NCI-H1436 (cell line): ENCODE measurements at regions not wholly inside any gene's neighbourhood (a gene's known extent, or its start where the extent isn't known, plus 50 kb on each side); places are given as distances from the start of the nearest gene placed in this dataset.

Source experiments
- DNase-seq: peaks from one replicate; lab custom pipeline; 2025; lab: John Stamatoyannopoulos, UW

DNA sequence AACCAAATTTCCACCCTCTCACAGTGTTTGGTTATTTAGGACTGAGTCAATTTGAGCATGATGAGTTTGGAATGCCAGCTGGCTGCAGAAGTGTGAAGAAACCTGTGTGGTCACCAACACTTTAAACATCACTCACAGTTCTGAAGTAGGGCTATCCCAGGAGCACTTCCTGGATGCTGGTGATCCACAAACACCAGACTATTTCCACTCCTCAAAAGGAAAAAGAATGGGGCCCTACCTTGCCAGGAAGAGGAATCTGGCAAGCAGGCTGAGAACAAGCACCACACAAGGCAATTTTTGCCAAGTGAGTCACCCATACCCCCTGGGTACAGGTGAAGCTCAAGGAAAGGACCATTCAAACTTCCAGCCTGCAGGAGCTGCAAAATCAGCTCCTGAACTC, 294.2 kb upstream of the PTGER4 start:
- DNase-seq = no peak

DNA sequence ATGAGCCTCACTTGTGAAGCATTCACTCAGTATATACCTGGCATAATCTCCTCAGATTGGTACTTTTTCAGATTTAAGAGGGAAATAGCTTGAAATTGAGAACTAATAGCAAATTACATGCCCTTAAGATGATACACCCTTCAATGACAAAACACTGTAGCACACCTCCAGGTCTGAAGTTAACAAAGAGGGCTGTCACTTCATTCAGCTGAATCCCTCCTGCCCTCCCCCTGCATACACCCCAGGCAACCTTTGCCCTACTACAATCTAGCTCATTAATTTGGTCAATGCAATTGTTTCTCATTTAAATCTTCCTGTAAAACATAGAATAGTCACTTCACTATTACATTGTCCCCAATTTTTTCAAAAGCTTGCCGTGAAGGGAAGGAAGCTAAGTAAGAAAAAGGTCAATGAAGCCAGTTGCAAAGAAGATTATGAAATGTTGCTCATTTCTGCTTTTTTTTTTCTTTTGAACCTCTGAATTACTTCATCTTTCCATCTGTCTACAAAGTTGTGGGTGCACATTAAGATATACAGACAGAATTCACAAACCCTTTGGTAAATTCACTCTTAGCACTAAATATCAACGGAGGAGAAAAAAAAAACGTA, 294.8 kb upstream of the PTGER4 start:
- no peak for DNase-seq

DNA sequence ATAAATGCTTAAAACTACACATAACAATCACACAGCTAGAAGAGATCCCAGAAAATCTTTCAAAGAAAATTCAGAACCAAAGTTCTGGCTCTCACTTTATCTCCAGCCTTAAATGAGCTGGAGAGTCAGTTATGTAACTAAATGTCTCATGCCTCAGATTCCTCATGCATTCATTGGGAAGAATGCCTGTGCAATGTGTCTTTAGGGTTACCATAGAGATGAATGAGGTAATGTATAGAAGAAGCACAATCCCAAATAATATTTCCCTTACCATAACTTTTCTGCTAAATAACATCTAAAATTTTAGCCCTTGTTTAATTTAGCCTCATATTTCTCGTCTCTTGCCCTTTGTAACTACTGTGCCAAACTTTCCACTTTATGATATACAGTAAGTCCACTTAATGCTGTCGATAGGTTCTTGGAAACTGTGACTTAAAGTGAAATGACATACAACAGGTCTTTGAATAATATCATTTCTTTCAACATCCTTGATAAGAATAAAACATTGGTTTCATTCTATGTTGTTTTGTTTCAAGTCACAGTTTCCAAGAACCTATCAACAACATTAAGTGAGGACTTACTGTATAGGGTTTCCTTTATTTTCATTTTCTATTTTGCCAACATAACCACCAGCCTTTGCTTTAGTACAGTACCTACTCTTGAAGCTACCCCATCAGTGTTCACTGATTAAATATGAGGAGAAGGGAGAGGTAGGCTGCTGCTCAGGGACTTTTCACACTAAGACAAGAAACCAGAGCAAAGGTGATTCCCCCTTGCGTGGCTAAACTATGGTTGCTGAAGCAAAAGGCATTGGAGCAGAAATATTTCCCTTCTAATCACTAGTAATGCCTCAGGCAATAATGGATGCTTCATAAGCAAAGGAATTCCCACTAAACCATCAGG, 295.7 kb upstream of the PTGER4 start:
- DNase-seq = no peak

DNA sequence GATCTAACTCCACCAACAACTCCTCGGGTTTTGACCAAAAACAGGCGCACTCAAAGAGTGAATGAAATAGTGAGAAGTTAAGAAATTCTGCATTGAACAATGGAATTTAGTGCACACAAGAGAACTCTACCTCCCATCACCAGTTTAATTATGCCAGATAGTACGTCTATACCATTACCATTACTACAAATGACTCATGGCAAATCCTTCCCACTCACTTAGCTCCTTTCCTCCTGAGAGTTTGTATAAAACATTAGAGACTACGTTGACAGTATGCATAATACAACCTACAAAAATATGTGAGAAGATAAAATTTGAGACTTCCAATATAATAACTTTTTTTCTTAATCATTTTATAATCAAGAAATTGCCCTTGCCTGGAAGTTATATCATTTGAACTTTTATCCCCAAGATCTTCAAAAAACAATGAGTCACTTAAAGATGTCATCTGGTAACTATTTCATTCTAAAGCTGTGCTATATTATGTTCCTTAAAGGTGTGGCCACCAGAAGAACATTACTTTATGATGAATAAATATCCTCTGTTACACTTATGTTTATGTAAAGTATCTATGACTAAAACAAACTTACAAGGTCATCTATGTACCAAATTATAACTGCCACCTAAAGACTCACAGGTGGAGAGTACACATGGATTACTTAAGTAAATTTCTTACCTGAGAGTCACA, 297.9 kb upstream of the PTGER4 start:
- DNase-seq = no peak

DNA sequence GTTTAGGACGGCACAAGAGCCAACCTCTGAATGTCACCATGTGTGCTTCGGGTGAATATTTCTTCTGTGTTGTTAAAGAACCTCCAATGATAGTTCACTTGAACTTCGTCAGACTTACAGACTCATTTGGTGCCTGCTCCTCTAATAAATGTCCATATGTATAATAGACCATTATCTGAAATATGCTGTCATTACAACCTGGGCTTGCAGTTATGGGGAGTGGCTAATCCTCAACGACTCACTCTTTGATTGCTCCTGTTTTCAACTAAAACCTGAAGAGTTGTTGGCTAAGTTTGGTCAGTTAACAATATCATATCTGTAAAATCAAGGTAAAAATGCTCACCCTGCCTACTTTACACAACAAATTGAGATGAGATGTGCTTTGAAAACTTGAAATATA, 298.7 kb upstream of the PTGER4 start:
- no peak for DNase-seq

DNA sequence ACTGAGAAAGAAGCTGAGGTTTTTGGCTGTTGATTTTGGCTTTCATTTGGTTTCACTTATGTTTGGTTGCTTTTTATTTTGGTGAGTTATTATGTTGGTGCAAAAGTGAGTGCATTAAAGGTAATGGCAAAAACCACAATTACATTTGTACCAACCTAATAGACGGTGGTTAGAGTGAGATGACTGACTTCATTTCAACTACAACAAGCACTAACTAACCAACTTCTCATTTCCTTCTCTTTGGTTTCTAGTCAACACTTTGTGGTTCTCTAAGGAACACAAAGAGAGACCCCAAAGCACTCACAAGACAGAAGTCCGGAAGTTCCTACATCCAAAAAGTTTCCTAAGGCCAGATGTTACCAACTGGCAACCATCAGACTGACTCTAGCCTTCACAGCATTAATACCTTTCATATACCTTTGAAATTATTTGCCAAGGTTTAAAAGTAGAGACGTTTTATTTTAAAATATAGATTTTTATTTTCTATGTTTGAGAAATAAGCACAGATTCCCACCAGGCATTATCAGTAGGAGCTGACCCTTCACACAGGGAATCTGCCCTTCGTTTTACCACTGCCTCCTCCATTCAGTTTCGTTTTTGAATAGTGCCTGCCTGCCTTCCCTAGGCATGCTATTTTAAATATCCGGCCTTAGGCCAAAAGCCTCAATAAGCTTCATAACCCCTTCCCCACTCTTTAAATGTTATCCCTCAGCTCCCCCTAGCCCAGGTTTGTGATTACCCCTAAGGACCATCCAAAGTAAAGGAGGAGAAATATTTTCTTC, 301.1 kb upstream of the PTGER4 start:
- DNase-seq = no peak

DNA sequence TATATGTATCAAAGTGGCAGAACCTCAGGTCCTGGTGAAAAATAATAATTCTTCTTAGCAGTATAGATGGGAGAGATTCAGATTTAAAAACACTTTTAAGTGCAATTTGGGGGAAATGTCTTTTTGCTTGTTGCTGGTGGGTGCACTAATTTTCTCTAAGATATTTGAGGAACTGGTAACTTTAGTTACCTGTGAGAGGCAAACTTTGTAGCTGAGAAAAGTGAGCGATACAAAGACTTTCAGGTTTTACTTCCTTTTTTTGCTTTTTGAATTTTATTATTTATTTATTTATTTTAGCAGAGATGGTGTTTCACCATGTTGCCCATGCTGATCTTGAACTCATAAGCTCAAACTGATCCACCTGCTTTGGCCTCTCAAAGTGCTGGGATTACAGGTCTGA, 303.1 kb upstream of the PTGER4 start:
- DNase-seq = no peak

DNA sequence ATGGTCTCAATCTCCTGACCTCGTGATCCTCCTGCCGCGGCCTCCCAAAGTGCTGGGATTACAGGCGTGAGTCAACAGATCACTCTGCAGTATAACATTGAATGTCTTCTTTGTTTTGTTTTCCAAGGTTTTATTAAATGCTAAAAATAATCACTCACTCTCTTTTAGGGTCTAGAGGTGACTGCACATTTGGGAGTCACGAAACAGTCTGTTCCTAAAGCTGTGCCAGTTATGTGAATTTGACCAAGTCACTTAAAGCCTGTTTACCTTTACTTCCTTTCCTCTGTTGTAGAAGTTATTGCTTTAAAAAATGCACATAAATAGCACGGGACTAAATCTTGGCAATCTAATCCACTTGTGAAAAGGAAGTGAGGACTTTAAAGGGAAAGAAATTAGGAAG, 304.9 kb upstream of the PTGER4 start:
- DNase-seq = no peak

DNA sequence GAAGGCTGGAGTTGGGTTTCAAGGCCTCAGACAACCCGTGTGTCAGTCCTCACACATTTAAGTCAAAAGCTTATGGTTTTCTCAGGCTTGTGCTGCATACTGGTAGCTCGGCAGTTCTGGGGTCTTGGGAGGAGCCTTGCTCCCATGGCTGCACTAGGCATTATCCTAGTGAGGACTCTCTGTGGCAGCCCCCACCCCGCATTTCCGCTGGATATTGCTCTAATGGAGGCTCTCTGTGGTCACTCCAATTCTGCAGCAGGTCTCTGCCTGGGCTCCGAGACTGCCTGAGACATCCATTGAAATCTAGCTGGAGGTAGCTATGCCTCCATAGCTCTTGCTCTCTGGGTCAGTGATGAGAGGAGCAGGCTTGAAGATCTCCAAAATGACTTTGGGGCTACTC, 311.5 kb upstream of the PTGER4 start:
- no peak for DNase-seq

DNA sequence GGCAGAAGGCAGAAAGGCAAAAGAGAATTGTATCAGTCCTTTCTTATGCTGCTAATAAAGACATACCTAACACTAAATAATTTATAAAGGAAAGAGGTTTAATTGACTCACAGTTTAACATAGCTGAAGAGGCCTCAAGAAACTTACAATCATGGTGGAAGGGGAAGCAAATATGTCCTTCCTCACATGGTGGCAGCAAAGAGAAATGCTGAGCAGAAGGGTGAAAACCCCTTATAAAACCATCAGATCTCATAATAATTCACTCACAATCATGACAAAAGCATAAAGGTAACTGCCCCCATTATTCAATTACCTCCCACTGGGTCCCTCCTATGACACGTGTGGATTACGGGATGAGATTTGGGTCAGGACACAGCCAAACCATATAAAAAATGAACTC, 312.5 kb upstream of the PTGER4 start:
- DNase-seq = no peak

DNA sequence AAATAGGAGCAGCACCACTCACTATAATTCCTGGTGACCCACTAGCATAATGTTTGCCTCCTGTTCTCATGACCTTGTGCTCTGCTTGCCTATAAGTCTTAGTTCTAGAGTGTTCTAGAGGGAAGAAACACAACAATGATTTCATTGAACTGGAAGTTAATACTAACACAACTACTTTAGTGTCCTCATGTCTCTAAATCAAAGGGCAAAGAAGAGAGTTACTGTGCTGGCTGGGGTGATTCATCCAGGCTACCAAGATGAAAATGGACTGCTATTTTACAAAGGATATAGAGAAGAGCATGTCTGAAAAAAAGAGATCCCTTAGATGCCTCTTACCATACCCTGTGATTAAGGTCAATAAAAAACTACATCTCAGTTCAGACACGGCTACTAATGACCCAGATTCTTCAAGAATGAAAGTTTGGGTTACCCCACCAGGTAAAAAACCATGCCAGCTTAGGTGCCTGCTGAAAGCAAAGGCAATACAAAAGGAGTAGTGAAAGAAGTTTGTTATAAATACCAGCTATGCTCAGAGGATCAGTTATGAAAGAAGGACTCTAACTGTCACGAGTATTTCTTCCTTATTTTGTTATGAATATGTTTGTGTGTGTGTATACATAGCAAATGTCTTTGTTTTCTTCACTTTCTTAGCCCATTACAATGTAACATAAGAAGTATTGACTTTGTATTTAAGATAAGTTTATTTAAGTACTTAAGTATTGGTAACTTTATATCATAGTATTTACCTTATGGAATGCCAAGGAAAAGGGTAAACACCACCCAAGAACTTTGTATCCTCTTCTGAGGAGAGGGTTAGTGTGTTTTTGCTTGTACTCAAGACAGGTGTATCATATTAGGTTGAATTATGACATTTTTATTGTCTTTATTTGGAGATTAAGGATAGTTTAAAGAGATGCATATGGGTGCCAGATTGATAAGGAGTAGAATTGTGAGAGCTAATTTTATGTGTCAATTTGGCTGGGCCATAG, 314.1 kb upstream of the PTGER4 start:
- no peak for DNase-seq

DNA sequence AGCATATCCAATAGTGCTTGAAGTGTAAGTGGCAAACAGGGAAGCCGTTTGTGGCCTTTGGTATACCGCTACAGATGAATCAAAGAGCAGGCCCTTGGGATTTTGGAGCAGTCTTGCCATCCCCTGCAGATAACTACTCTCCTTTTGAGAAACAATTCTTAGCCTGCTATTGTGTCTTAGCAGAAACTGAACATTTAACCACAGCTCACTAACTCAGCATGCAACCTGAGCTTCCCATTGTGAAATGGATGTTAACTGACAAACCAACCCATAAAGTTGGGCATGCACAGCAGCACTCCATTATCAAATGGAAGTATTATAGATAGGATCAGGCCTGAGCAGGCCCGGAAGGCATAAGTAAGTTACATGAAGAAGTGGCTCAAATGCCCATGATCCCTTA, 315.3 kb upstream of the PTGER4 start:
- DNase-seq = no peak

DNA sequence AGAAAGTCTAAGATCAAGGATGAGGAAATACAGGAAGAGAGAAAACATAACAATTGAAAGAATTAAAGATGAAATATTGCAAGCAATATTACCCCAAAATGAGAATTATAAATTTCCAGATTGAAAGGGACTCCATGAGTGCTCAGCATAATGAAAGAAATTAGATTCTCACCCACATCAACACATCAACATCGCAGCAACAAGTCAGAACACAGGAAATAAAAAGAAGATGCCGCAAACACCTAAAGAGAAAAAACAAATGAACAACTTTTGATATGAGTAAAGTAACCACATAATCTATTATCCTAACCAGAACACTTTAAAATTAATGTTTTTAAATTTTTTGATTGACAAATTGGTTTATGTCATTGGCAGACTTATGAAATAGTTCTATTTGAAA, 318.3 kb upstream of the PTGER4 start:
- no peak for DNase-seq

DNA sequence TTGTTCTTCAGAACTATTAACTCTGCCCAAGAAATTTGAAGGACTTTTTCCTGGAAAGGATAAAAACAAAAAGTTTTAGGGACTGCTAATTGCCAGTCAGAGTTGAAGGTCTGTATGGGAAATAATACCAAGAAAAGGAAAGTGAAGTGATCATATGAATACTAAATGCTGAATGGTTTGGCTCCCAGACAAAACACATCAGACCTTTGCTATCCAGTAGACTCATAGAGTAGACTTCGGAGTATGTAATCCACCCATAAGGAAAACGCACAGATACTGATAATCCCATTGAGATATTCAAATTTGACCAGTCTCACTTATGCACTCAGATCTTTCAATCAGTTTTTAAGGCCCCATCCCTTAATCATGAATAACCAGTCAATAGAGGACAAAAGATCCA, 319.0 kb upstream of the PTGER4 start:
- DNase-seq = no peak

DNA sequence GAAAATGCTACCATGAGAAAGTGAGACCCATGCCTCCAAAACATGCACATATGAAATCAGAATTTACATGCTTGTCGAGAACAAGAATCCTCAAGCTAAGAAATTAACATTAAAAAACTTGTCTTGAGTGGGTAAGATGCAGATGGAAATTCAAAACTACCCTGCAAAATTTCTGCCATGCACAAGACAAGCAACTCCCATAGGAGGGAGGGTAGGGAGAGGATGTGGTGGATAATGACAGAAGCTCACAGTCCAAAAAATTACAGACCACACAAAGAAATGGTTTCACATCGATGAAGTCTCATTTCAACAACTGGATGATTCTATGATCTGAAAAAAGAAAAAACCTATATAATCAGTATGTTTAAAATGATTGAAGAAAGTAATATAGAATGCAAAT, 319.9 kb upstream of the PTGER4 start:
- DNase-seq = no peak

DNA sequence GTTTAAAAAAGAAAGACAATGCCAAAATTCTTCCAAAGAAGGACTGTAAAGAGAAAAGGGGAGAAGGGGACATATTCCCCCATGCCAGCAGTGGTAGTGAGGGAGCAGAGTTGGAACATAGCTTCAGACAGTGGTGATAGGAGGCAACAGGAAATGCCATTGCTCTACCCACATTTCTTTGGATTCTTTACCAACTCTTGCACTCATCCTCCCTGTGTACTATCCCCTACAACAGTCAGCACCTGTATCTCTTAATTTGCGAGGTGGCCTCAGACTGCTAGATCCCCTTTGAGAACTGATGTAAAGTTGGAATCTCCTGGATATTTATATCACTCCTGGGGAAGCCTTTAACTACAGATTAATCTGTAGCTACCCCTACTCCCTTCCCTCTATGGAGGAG, 320.6 kb upstream of the PTGER4 start:
- no peak for DNase-seq

DNA sequence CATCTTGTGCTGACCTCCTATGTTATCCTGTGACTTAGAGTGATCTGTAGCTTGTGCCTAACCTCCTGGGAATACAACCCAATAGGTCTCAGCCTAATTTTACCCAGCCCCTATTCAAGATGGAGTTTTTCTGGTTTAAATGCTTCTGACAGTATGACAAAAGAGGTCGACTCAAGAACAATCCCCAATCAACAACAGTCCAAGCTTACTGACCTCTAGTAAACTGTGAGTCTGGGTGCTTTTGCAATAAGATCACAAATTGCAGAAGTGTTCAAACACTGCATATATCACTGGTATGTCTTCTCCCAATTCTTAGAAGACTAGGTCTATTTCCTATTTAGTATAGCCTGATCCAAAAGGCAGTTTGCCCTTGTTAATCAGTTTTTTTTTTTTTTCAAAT, 323.5 kb upstream of the PTGER4 start:
- DNase-seq = no peak

DNA sequence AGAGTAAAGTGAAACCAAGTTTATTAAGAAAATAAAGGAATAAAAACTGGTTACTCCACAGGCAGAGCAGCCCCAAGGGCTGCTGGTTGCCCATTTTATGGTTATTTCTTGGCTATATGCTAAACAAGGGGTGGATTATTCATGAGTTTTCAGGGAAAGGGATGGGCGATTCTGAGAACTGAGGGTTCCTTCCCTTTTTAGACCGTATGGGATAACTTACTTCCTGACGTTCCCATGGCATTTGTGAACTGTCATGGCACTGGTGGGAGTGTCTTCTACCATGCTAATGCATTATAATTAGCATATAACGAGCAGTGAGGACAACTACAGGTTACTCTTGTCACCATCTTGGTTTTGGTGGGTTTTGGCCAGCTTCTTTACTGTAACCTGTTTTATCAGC, 323.9 kb upstream of the PTGER4 start:
- no peak for DNase-seq

DNA sequence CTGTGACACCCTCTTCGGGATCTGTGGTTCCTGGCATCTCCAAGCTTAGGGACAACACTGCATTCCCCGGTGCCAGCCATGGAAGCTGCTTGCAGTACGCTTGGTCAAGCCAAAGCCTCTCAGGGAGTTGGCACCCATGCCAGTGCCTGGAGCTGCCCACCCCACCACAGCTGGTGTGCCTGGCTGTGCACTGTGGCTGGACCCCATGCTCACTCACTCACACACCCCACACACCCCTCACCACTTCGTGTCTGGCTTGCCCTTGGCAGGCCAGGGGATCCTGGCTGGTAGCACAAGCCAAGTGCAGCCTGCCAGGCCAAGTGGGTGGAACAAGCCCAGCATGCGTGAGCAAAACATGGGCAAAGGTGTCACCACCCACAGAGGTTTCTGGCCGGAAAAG, 324.5 kb upstream of the PTGER4 start:
- no peak for DNase-seq

DNA sequence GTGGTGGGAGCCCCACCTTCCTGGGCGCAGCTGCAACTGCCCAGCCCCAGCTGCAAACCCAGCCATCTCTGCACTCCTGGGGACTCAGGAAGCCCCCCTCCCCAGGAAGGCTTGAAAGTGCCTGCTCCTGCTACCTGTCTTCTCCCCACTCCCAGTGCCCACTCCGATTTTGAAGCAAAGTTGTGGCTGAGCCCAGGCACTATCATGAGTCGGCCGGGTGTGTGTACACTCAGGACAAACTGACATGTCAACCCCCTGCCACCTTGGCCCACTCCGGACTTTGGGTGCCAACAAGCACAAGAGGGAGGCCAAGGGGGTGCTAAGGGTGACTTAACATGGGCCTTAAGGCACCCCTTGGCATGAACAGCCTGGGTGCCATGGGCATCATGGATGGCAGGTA, 325.5 kb upstream of the PTGER4 start:
- no peak for DNase-seq

DNA sequence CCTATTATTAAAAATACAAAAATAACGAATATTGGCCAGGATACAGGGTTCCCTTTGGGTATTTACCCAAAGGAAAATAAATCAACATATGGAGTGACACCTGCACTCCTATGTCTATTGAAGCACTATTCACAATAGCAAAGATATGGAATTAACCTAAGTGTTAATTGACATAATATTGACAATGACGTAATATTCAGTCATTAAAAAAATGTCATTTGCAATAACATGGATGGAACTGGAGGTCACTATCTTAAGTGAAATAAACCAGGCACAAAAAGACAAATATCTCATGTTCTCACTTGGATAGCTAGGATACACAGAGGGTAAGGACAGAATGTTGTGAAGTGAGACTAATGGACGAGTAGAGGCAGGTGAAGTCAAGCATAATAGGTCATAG, 326.3 kb upstream of the PTGER4 start:
- no peak for DNase-seq
